Caco-2 (cell line): ENCODE measurements at regions not wholly inside any gene's neighbourhood (a gene's known extent, or its start where the extent isn't known, plus 50 kb on each side); places are given as distances from the start of the nearest gene placed in this dataset.

Experiments
- BruUV-seq: library from RNA; stranded (reverse); fragments of 400-500 nt; replicated peaks from 2 replicates; lab custom pipeline; 2021; lab: Mats Ljungman, UMichigan
- CTCF ChIA-PET: fragments of 300-600 bp; sonication (Branson Sonifier 250); formaldehyde crosslinking; loops from one replicate; lab custom pipeline; 2022; ENCODE audit warnings: antibody characterized with exemption; lab: Charles Lee
- POLR2A ChIA-PET: fragments of 300-600 bp; sonication (Branson Sonifier 250); formaldehyde crosslinking; loops from one replicate; lab custom pipeline; 2022; ENCODE audit warnings: antibody characterized with exemption; lab: Charles Lee
- DNase-seq, 2 experiments: peaks; one replicate each; pipeline versions ENCODE4 v3.0.0 to v3.0.0-alpha.2; 2020 to 2022
- H3K27me3 ChIP-seq: replicated peaks from 2 replicates; pipeline ENCODE4 v1.6.0; 2011; ENCODE audit warnings: low read length; ENCODE audit not compliant: control insufficient read depth, insufficient read depth
- H3K36me3 ChIP-seq: 2 replicates; pipeline ENCODE4 v1.5.1; 2011; ENCODE audit warnings: low read length; ENCODE audit not compliant: control insufficient read depth, insufficient read depth
- H3K4me1 ChIP-seq: fragments of 250-450 bp; sonication (Bioruptor Pico); 2 replicates; pipeline ENCODE4 v1.5.1; 2020; ENCODE audit warnings: mild to moderate bottlenecking
- H3K4me3 ChIP-seq: 2 replicates; pipeline ENCODE4 v1.5.1; 2011; ENCODE audit warnings: low read depth, mild to moderate bottlenecking, control low read depth, low read length
- H3K9me3 ChIP-seq: fragments of 250-450 bp; sonication (Bioruptor Pico); 2 replicates; pipeline ENCODE4 v1.5.1; 2020; ENCODE audit warnings: mild to moderate bottlenecking, moderate library complexity
- H3K27ac Mint-ChIP-seq: one replicate; pipeline ENCODE4 v1.8.0; 2022; ENCODE audit warnings: mixed read lengths; ENCODE audit not compliant: unreplicated experiment
- H3K27me3 Mint-ChIP-seq: one replicate; pipeline ENCODE4 v1.8.0; 2022; ENCODE audit warnings: mixed read lengths; ENCODE audit not compliant: insufficient read depth, unreplicated experiment
- H3K36me3 Mint-ChIP-seq: one replicate; pipeline ENCODE4 v1.8.0; 2022; ENCODE audit warnings: mild to moderate bottlenecking, mixed read lengths; ENCODE audit not compliant: insufficient read depth, unreplicated experiment
- H3K4me1 Mint-ChIP-seq: one replicate; pipeline ENCODE4 v1.8.0; 2022; ENCODE audit warnings: low read depth, mixed read lengths; ENCODE audit not compliant: unreplicated experiment
- H3K4me3 Mint-ChIP-seq: one replicate; pipeline ENCODE4 v1.8.0; 2022; ENCODE audit warnings: mild to moderate bottlenecking, moderate library complexity, mixed read lengths; ENCODE audit not compliant: unreplicated experiment
- H3K9me3 Mint-ChIP-seq: one replicate; pipeline ENCODE4 v1.8.0; 2022; ENCODE audit warnings: mixed read lengths; ENCODE audit not compliant: unreplicated experiment
- intact Hi-C: fragments of 100-400 bp; cut with micrococcal nuclease; formaldehyde crosslinking; loops from one replicate; pipeline ENCODE4 v1.10.0; 2022; ENCODE audit not compliant: unreplicated experiment
- TF ChIP-seq, protein P1 (sequence below), 2 experiments: fragments of 200-600 bp in 1 of 2; IDR thresholded peaks; 1 replicate in 1 of 2; 2 replicates in 1 of 2; pipeline versions ENCODE4 v1.5.1 to v1.8.0; 2011 to 2022; ENCODE audit warnings: antibody characterized with exemption in 1 of 2, control low read depth in 1 of 2, inconsistent platforms in 1 of 2, low read depth in 1 of 2, low read length in 1 of 2, mild to moderate bottlenecking in 1 of 2, moderate library complexity in 1 of 2; ENCODE audit not compliant: insufficient read depth in 1 of 2, severe bottlenecking in 1 of 2, unreplicated experiment in 1 of 2

DNA sequence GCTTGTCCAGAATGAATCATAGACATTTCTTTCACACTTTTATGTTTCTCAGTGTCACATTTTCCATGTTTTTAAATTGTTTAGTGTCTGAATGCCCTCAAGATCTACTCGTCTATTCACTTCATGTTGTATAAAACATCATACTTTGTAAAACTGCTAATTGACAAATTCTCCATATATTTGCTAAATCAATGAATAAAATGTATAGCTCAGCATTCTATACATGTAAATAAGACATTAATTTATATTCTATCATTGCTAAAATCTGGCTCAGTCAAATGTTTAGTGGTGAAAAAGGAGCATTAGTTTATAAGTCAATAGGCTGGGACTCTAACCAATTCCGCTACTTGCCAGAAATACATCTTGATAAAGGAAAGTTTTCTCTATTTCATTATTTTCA lies 379.6 kb downstream of the NAF1 start:
- Mint-ChIP-seq H3K4me1 (no peaks in the 10 kb centered on the region), H3K4me3 (no peak overlapping the region), H3K36me3 (no peaks in the 10 kb centered on the region), H3K27ac (no peak overlapping the region), H3K27me3 (peaks cover 9% of the 10 kb centered on the region), H3K9me3 (no peaks in the 10 kb centered on the region)
- no TSS peak for BruUV-seq
- Histone ChIP-seq H3K4me1 (no peaks in the 10 kb centered on the region), H3K27me3 (no peaks in the 10 kb centered on the region), H3K36me3 (no peaks in the 10 kb centered on the region), H3K9me3 (no peaks in the 10 kb centered on the region), H3K4me3 (no peak overlapping the region)
- intact Hi-C loops, result no loop called here
- ChIA-PET CTCF (no interaction called here), POLR2A (no interaction called here)
- no peak for DNase-seq
- TF ChIP-seq, protein P1, sequence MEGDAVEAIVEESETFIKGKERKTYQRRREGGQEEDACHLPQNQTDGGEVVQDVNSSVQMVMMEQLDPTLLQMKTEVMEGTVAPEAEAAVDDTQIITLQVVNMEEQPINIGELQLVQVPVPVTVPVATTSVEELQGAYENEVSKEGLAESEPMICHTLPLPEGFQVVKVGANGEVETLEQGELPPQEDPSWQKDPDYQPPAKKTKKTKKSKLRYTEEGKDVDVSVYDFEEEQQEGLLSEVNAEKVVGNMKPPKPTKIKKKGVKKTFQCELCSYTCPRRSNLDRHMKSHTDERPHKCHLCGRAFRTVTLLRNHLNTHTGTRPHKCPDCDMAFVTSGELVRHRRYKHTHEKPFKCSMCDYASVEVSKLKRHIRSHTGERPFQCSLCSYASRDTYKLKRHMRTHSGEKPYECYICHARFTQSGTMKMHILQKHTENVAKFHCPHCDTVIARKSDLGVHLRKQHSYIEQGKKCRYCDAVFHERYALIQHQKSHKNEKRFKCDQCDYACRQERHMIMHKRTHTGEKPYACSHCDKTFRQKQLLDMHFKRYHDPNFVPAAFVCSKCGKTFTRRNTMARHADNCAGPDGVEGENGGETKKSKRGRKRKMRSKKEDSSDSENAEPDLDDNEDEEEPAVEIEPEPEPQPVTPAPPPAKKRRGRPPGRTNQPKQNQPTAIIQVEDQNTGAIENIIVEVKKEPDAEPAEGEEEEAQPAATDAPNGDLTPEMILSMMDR (IDR thresholded peaks at IDR 0.05; ENCODE audit: insufficient read depth in 1 of 2, low read depth in 1 of 2, low read length in 1 of 2, severe bottlenecking in 1 of 2, unreplicated experiment in 1 of 2), result no peak

DNA sequence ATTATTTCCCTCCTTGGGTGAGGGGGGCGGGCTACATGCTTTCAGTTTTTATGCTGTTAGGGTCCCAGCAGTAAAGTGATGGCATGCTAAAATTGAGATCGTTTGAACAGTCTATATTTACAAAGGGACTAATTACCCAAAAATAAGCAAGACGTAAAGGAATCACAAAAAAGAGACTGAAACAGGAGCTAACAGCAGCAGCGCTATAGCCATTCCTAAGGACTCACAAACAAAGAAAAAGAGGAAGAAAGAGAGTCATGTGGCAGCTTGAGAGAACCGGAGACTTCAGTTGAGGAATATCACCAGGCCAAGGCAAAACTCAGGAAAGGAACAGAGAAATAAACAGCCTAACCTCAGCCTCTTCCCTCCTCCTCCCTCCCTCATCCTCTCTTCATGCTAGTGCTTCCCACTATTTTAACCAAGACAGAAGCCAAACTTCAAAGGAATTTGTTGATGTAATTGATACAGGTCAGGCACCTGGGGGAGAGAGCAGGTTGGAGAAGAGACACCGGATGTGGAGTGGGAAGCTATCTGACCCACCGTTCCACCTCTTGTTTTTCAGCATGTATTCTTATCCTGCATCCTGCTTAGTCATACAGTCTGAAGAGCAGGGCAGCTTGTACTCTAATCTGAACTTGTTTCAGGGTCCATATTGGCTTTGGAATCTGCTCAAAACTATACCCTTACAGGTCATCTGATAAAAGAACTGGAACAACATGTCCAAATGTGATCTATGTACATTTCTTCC lies 383.7 kb downstream of the NAF1 start:
- ChIA-PET POLR2A (no interaction called here), CTCF (no interaction called here)
- Mint-ChIP-seq H3K36me3 (no peaks in the 10 kb centered on the region), H3K27ac (no peak overlapping the region), H3K27me3 (no peaks in the 10 kb centered on the region), H3K4me3 (no peak overlapping the region), H3K9me3 (no peaks in the 10 kb centered on the region), H3K4me1 (no peaks in the 10 kb centered on the region)
- intact Hi-C loops, result no loop called here
- Histone ChIP-seq H3K9me3 (no peaks in the 10 kb centered on the region), H3K27me3 (no peaks in the 10 kb centered on the region), H3K4me1 (no peaks in the 10 kb centered on the region), H3K36me3 (no peaks in the 10 kb centered on the region), H3K4me3 (no peak overlapping the region)
- TF ChIP-seq, protein P1 (IDR thresholded peaks at IDR 0.05; ENCODE audit: insufficient read depth in 1 of 2, low read depth in 1 of 2, low read length in 1 of 2, severe bottlenecking in 1 of 2, unreplicated experiment in 1 of 2), result no peak
- BruUV-seq, result no TSS peak
- no peak for DNase-seq

DNA sequence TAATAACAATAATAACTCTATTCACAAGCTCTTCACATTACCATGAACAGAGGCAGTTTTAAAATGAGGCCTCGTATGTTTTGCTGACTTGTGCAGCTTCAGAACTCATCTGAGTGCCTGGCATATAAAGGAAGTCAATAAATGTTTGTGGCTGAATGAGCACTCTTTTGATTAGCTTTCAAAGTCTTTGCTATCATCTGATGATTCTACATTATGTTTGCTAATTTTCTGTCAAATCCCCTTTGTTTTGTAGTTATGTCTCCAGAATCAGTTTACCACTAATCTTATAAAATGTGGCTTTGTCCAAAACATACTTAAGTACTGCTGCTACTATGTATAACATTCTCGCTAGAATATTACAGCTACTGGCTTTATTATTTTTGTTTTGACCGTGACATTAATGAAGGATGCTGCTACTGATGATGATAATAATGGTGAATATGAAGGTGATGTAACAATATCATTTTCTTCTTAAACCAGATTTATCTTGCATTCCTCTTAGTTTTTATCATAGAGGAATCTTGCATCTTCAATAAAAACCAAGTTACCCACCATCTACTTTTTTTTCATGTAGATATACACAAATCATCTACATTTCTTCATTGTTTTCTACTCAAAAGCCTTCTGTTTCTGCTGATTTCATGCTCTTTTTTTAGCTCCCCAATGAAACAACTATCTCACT lies 384.5 kb downstream of the NAF1 start:
- no peaks in the 10 kb centered on the region for H3K27me3 Mint-ChIP-seq
- TF ChIP-seq, protein P1 (IDR thresholded peaks at IDR 0.05; ENCODE audit: insufficient read depth in 1 of 2, low read depth in 1 of 2, low read length in 1 of 2, severe bottlenecking in 1 of 2, unreplicated experiment in 1 of 2), result no peak
- H3K9me3 Mint-ChIP-seq, result no peaks in the 10 kb centered on the region
- Histone ChIP-seq H3K27me3 (no peaks in the 10 kb centered on the region), H3K9me3 (no peaks in the 10 kb centered on the region), H3K4me1 (no peaks in the 10 kb centered on the region), H3K36me3 (no peaks in the 10 kb centered on the region), H3K4me3 (no peak overlapping the region)
- no peak overlapping the region for H3K4me3 Mint-ChIP-seq
- no TSS peak for BruUV-seq
- no peaks in the 10 kb centered on the region for H3K4me1 Mint-ChIP-seq
- ChIA-PET CTCF (no interaction called here), POLR2A (no interaction called here)
- intact Hi-C loops, result no loop called here
- no peak overlapping the region for H3K27ac Mint-ChIP-seq
- H3K36me3 Mint-ChIP-seq, result no peaks in the 10 kb centered on the region
- no peak for DNase-seq
